RKO (cell line): ENCODE measurements at regions not wholly inside any gene's neighbourhood (a gene's known extent, or its start where the extent isn't known, plus 50 kb on each side); places are given as distances from the start of the nearest gene placed in this dataset.
"Not testable (repeated sequence)": the region's sequence is repeated elsewhere in the genome, so short reads cannot be mapped to it uniquely, and the experiment has no call there.

Experiments
- DNase-seq: peaks from one replicate; pipeline ENCODE4 v3.0.0-alpha.2; 2016; ENCODE audit warnings: low spot score

GRCh38 chrX:9271789-9272525, 192.9 kb upstream of the TBL1X start:
- no peak for DNase-seq

- DNase-seq = no peak
Measured at GRCh38 chrX:9273744-9274143, 191.1 kb upstream of the TBL1X start.

- no peak for DNase-seq
Measured at GRCh38 chrX:9278475-9279233, 186.2 kb upstream of the TBL1X start.

GRCh38 chrX:9279234-9279544, 185.7 kb upstream of the TBL1X start:
- DNase-seq = no peak

- DNase-seq = no peak
Measured at GRCh38 chrX:9280831-9281230, 184.0 kb upstream of the TBL1X start.

- DNase-seq = no peak
Measured at GRCh38 chrX:9282325-9282724, 182.5 kb upstream of the TBL1X start.

GRCh38 chrX:9285342-9285771, 179.5 kb upstream of the TBL1X start:
- no peak for DNase-seq

- no peak for DNase-seq
Measured at GRCh38 chrX:9286234-9286633, 178.6 kb upstream of the TBL1X start.

GRCh38 chrX:9291629-9292028, 173.2 kb upstream of the TBL1X start:
- DNase-seq = no peak

GRCh38 chrX:9293051-9293496, 171.8 kb upstream of the TBL1X start:
- DNase-seq = no peak

- DNase-seq = no peak
Measured at GRCh38 chrX:9293903-9294302, 171.0 kb upstream of the TBL1X start.

GRCh38 chrX:9295551-9295950, 169.3 kb upstream of the TBL1X start:
- no peak for DNase-seq

GRCh38 chrX:9298221-9298620, 166.6 kb upstream of the TBL1X start:
- DNase-seq = no peak

GRCh38 chrX:9299681-9300080, 165.2 kb upstream of the TBL1X start:
- not testable (repeated sequence) for DNase-seq

GRCh38 chrX:9301836-9302235, 163.0 kb upstream of the TBL1X start:
- no peak for DNase-seq

- DNase-seq = no peak
Measured at GRCh38 chrX:9302381-9302780, 162.5 kb upstream of the TBL1X start.

GRCh38 chrX:9308426-9308825, 156.4 kb upstream of the TBL1X start:
- no peak for DNase-seq

- DNase-seq = no peak
Measured at GRCh38 chrX:9310616-9311015, 154.2 kb upstream of the TBL1X start.

GRCh38 chrX:9311421-9312160, 153.3 kb upstream of the TBL1X start:
- no peak for DNase-seq

- DNase-seq = peak; percentile 53
Measured at GRCh38 chrX:9312922-9313867, 151.7 kb upstream of the TBL1X start.

- DNase-seq = no peak
Measured at GRCh38 chrX:9315086-9315485, 149.8 kb upstream of the TBL1X start.

- no peak for DNase-seq
Measured at GRCh38 chrX:9316096-9316495, 148.8 kb upstream of the TBL1X start.
